ENCODE measurements at regions not wholly inside any gene's neighbourhood (a gene's known extent, or its start where the extent isn't known, plus 50 kb on each side); places are given as distances from the start of the nearest gene placed in this dataset.

DNA sequence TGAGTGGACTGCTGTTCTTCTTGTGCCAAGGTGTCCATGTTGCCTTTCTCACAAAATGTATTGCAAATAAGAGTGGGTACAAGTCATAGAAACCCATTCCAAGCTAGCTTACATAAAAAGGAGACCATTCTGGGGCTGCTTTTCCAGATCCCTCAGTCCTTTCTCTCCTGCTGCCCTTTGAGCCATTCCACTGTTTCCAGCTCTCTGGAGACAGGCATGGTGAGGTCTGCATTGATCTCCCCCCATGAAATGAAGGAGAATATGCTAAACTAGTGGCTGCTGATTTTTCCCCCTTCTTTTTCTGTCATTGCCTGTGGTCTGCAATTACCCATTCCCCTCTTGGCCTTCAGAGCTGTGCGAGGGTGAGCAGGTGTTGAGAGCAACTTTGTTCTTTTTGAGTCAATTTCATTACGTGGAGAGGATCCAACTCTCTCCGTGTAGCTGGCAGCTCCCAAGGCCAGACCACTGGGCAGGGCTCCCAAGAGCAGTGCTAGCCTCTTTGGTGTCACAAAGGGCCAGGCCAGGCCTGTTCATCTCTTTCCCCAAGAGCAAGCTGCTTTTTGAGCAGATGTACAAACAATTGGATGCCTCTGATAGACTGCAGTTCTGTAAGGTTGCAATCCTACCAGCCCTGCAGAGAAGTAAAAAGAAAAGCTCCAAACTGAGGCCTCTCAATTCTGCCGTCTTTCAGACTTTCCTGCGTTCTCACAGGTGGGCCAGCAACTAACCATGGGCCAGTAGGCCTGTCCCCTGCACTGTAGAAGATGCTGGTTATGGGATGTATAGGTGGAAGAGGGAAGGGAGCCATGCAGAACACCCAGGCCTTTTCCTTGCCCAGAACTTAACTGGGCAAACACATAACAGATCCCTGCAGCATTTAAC is 96.1 kb upstream of the ARMC2 start:
- no peak for DNase-seq

GRCh38 chr6:108752733-108753590 is 95.3 kb upstream of the ARMC2 start:
- no peak for DNase-seq

GRCh38 chr6:108755257-108756240 is 92.7 kb upstream of the ARMC2 start:
- no peak for DNase-seq

GRCh38 chr6:108757357-108757756 is 90.9 kb upstream of the ARMC2 start:
- DNase-seq: no peak

DNA sequence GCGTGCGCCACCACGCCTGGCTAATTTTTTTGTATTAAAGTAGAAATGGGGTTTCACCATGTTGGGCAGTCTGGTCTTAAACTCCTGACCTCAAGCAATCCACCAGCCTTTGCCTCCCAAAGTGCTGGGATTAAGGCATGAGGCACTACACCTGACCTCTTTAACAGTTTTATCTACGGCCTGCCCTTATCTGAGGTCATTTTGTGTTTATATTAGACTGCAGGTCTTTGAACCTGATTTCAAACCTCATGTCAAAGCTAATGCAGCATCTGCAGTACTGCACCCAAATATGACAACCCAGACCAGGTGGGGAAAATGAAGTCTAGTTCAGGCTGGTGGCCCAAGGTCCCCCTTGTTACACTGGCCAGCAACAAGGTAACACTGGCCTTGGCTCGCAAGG is 89.3 kb upstream of the ARMC2 start:
- DNase-seq: no peak

- no peak for DNase-seq
These were observed 87.8 kb upstream of the ARMC2 start for GRCh38 chr6:108760126-108761050.

GRCh38 chr6:108762394-108762793 is 85.8 kb upstream of the ARMC2 start:
- DNase-seq: no peak

- DNase-seq: no peak
These were observed 84.2 kb upstream of the ARMC2 start for GRCh38 chr6:108763931-108764579.

- no peak for DNase-seq
These were observed 83.7 kb upstream of the ARMC2 start for GRCh38 chr6:108764580-108764950.

GRCh38 chr6:108765495-108765894 is 82.7 kb upstream of the ARMC2 start:
- no peak for DNase-seq

DNA sequence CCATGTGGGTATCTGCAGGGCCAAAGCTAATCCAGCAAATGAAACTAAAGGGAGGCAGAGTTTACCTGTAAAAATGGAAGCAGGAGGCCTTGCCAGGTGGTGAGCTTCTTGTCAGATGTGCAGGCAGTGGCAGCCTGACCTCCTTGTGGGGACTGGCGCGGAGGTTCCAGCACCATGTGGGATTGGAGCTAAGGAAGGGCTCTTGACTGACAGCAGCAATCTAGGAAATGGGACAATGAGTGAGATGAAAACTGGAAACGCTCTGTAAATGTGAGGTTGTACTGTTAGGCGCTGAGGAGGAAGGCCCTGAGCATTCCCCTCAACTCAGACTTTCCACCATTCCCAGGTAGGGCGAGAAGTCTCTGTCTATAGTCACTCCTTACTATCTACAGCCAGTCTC is 81.8 kb upstream of the ARMC2 start:
- no peak for DNase-seq

DNA sequence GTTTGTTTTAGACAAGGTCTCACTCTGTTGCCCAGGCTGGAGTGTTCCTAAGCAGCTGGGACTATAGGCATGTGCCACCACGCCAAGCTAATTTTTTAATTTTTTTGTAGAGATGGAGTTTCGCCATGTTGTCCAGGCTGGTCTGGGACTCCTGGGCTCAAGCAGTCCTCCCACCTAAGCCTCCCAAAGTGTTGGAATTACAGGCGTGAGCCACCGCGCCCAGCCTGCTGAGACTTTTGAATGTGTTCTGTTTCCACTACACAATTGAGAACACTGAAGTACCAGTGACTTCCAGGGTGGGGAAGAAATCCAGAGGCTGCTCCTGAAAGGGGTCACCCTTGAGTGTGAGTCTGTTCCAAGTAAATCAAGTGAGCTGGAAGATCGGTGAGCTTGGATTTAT is 81.3 kb upstream of the ARMC2 start:
- no peak for DNase-seq

DNA sequence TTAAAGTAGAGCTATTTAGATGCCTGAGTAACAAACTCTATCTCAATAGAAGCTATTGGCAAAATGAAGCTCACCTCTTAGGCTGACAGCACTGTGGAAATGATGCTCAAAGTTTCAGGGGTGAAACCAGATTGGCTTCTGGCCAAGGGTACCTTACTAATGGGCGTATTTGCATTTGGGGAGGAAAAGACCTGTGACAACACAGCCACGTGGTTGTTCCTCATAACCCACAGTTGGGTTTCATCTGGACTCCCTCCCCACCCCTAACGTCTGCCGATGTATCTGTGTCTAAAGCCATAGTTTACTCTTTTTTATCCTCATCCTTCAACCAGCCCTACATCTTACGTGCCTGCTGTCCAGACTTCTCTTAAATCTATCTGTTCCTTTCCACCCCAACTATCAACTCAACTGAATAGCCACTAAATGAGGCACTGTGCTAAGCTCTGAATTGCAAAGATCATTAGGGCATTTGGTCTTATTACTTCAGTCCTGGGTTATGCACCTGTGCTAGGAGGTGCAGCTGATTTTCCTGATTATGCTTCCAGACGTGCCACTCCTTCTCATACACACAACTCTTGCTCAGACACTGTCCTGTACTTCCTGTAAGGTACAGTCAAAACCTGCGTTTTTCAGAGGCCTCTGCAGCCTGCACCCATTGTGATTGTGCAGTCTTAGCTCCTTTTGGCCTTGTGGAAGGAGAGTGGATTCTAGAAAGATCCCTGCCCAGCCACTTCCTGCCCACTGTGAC is 80.6 kb upstream of the ARMC2 start:
- DNase-seq: no peak

DNA sequence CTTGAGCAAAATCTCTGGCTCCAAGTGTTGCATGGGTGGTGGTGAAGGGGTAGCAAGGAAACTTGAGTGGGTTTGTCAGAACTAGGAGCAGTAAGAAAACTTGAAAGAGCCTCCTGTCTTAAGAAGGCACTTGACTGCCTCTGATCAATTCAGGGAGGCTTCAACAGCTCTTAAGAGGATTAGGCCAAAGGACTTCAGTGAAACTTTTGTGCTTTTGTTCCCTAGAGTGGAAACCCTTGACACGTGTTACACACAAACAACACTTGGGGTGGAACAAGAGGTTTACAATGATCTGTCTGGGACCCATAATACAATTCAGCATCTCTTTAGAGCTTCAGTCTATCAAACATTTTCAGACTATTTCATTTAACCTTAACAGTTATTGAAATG is 80.1 kb upstream of the ARMC2 start:
- DNase-seq: no peak

- no peak for DNase-seq
These were observed 79.3 kb upstream of the ARMC2 start for GRCh38 chr6:108768792-108769524.

GRCh38 chr6:108771421-108771820 is 76.8 kb upstream of the ARMC2 start:
- no peak for DNase-seq

GRCh38 chr6:108774555-108774954 is 73.7 kb upstream of the ARMC2 start:
- DNase-seq: no peak

- no peak for DNase-seq
These were observed 70.7 kb upstream of the ARMC2 start for GRCh38 chr6:108777536-108777935.

DNA sequence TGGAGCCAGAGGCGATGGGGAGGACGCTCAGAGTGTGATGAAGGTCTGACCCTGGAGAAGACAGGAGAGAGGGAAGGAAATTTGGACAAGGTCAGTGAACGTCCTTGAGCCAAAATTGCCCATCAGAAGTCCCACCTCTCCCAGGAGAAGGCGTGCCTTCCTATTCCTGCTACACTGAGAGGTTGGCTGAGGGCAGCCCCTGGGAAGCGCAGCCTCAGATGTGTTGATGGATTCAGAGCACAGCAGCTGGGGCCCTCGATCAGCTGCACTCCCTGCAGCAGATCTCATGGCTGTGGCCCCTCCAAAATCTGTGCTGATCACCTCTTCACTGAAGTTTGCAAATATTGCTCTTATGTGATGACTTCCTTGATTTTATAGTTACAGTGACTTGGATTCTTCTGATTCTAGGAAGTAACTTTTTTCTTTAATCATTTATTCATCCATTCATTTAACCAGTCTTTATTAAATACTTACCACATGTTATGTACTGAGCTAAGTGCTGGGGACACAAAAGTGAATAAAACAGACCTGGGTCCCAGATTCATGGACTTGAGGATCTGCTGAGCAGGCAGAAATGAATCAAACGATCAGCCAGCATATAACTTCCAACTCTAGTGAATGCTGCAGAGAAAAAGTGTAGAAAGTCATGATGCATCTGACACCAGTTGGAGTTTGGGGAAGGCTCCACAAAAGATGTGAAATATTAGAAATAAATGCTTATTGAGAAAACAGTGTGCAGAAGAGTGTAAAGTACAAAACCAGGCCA is 69.6 kb upstream of the ARMC2 start:
- no peak for DNase-seq

All from GOT3 (cell line).